ENCODE measurements at regions not wholly inside any gene's neighbourhood (a gene's known extent, or its start where the extent isn't known, plus 50 kb on each side); places are given as distances from the start of the nearest gene placed in this dataset.

GRCh38 chr2:3045318-3045921 is 332.2 kb downstream of the EIPR1 start:
- TF ChIP-seq, protein P1, sequence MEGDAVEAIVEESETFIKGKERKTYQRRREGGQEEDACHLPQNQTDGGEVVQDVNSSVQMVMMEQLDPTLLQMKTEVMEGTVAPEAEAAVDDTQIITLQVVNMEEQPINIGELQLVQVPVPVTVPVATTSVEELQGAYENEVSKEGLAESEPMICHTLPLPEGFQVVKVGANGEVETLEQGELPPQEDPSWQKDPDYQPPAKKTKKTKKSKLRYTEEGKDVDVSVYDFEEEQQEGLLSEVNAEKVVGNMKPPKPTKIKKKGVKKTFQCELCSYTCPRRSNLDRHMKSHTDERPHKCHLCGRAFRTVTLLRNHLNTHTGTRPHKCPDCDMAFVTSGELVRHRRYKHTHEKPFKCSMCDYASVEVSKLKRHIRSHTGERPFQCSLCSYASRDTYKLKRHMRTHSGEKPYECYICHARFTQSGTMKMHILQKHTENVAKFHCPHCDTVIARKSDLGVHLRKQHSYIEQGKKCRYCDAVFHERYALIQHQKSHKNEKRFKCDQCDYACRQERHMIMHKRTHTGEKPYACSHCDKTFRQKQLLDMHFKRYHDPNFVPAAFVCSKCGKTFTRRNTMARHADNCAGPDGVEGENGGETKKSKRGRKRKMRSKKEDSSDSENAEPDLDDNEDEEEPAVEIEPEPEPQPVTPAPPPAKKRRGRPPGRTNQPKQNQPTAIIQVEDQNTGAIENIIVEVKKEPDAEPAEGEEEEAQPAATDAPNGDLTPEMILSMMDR (IDR thresholded peaks at IDR 0.05; ENCODE audit: poor library complexity) = no peak
- TF ChIP-seq EZH2 (IDR thresholded peaks at IDR 0.05; ENCODE audit: borderline replicate concordance) = no peak
- TF ChIP-seq EZH2phosphoT487 (IDR thresholded peaks at IDR 0.05; ENCODE audit: low read depth, severe bottlenecking, unreplicated experiment) = no peak
